Caco-2 (cell line): ENCODE measurements at regions not wholly inside any gene's neighbourhood (a gene's known extent, or its start where the extent isn't known, plus 50 kb on each side); places are given as distances from the start of the nearest gene placed in this dataset.

Experiments
- BruUV-seq: library from RNA; stranded (reverse); fragments of 400-500 nt; replicated peaks from 2 replicates; lab custom pipeline; 2021; lab: Mats Ljungman, UMichigan
- CTCF ChIA-PET: fragments of 300-600 bp; sonication (Branson Sonifier 250); formaldehyde crosslinking; loops from one replicate; lab custom pipeline; 2022; ENCODE audit warnings: antibody characterized with exemption; lab: Charles Lee
- POLR2A ChIA-PET: fragments of 300-600 bp; sonication (Branson Sonifier 250); formaldehyde crosslinking; loops from one replicate; lab custom pipeline; 2022; ENCODE audit warnings: antibody characterized with exemption; lab: Charles Lee
- DNase-seq, 2 experiments: peaks; one replicate each; pipeline versions ENCODE4 v3.0.0 to v3.0.0-alpha.2; 2020 to 2022
- H3K27me3 ChIP-seq: replicated peaks from 2 replicates; pipeline ENCODE4 v1.6.0; 2011; ENCODE audit warnings: low read length; ENCODE audit not compliant: control insufficient read depth, insufficient read depth
- H3K36me3 ChIP-seq: 2 replicates; pipeline ENCODE4 v1.5.1; 2011; ENCODE audit warnings: low read length; ENCODE audit not compliant: control insufficient read depth, insufficient read depth
- H3K4me1 ChIP-seq: fragments of 250-450 bp; sonication (Bioruptor Pico); 2 replicates; pipeline ENCODE4 v1.5.1; 2020; ENCODE audit warnings: mild to moderate bottlenecking
- H3K4me3 ChIP-seq: 2 replicates; pipeline ENCODE4 v1.5.1; 2011; ENCODE audit warnings: low read depth, mild to moderate bottlenecking, control low read depth, low read length
- H3K9me3 ChIP-seq: fragments of 250-450 bp; sonication (Bioruptor Pico); 2 replicates; pipeline ENCODE4 v1.5.1; 2020; ENCODE audit warnings: mild to moderate bottlenecking, moderate library complexity
- H3K27ac Mint-ChIP-seq: one replicate; pipeline ENCODE4 v1.8.0; 2022; ENCODE audit warnings: mixed read lengths; ENCODE audit not compliant: unreplicated experiment
- H3K27me3 Mint-ChIP-seq: one replicate; pipeline ENCODE4 v1.8.0; 2022; ENCODE audit warnings: mixed read lengths; ENCODE audit not compliant: insufficient read depth, unreplicated experiment
- H3K36me3 Mint-ChIP-seq: one replicate; pipeline ENCODE4 v1.8.0; 2022; ENCODE audit warnings: mild to moderate bottlenecking, mixed read lengths; ENCODE audit not compliant: insufficient read depth, unreplicated experiment
- H3K4me1 Mint-ChIP-seq: one replicate; pipeline ENCODE4 v1.8.0; 2022; ENCODE audit warnings: low read depth, mixed read lengths; ENCODE audit not compliant: unreplicated experiment
- H3K4me3 Mint-ChIP-seq: one replicate; pipeline ENCODE4 v1.8.0; 2022; ENCODE audit warnings: mild to moderate bottlenecking, moderate library complexity, mixed read lengths; ENCODE audit not compliant: unreplicated experiment
- H3K9me3 Mint-ChIP-seq: one replicate; pipeline ENCODE4 v1.8.0; 2022; ENCODE audit warnings: mixed read lengths; ENCODE audit not compliant: unreplicated experiment
- CTCF ChIP-seq, 2 experiments: fragments of 200-600 bp in 1 of 2; IDR thresholded peaks; 1 replicate in 1 of 2; 2 replicates in 1 of 2; pipeline versions ENCODE4 v1.5.1 to v1.8.0; 2011 to 2022; ENCODE audit warnings: antibody characterized with exemption in 1 of 2, control low read depth in 1 of 2, inconsistent platforms in 1 of 2, low read depth in 1 of 2, low read length in 1 of 2, mild to moderate bottlenecking in 1 of 2, moderate library complexity in 1 of 2; ENCODE audit not compliant: insufficient read depth in 1 of 2, severe bottlenecking in 1 of 2, unreplicated experiment in 1 of 2
- intact Hi-C: fragments of 100-400 bp; cut with micrococcal nuclease; formaldehyde crosslinking; loops from one replicate; pipeline ENCODE4 v1.10.0; 2022; ENCODE audit not compliant: unreplicated experiment

- no peaks in the 10 kb centered on the region for H3K27me3 ChIP-seq
- H3K36me3 Mint-ChIP-seq: no peaks in the 10 kb centered on the region
- H3K4me1 ChIP-seq: peaks cover 10% of the 10 kb centered on the region
- H3K4me1 Mint-ChIP-seq: peaks cover 5% of the 10 kb centered on the region
- intact Hi-C loops: no loop called here
- no peak overlapping the region for H3K4me3 ChIP-seq
- H3K27ac Mint-ChIP-seq: no peak overlapping the region
- POLR2A ChIA-PET: no interaction called here
- H3K9me3 Mint-ChIP-seq: peaks cover 5% of the 10 kb centered on the region
- H3K36me3 ChIP-seq: no peaks in the 10 kb centered on the region
- CTCF ChIA-PET: no interaction called here
- no TSS peak for BruUV-seq
- TF ChIP-seq CTCF (IDR thresholded peaks at IDR 0.05; ENCODE audit: insufficient read depth in 1 of 2, low read depth in 1 of 2, low read length in 1 of 2, severe bottlenecking in 1 of 2, unreplicated experiment in 1 of 2): no peak
- peak in 1 of 2 experiments; percentile 9 for DNase-seq
- no peak overlapping the region for H3K4me3 Mint-ChIP-seq
- H3K9me3 ChIP-seq: no peaks in the 10 kb centered on the region
- H3K27me3 Mint-ChIP-seq: no peaks in the 10 kb centered on the region
Observed at GRCh38 chr14:53567236-53567780, 389.3 kb downstream of the BMP4 start.

GRCh38 chr14:53564870-53565269 is 391.8 kb downstream of the BMP4 start:
- peaks cover 10% of the 10 kb centered on the region for H3K4me1 ChIP-seq
- BruUV-seq: no TSS peak
- Mint-ChIP-seq H3K4me3 (no peak overlapping the region), H3K4me1 (peaks cover 5% of the 10 kb centered on the region), H3K36me3 (no peaks in the 10 kb centered on the region), H3K27me3 (no peaks in the 10 kb centered on the region), H3K9me3 (peaks cover 18% of the 10 kb centered on the region), H3K27ac (no peak overlapping the region)
- H3K36me3 ChIP-seq: no peaks in the 10 kb centered on the region
- no peak for TF ChIP-seq CTCF (IDR thresholded peaks at IDR 0.05; ENCODE audit: insufficient read depth in 1 of 2, low read depth in 1 of 2, low read length in 1 of 2, severe bottlenecking in 1 of 2, unreplicated experiment in 1 of 2)
- ChIA-PET POLR2A (no interaction called here), CTCF (no interaction called here)
- no peaks in the 10 kb centered on the region for H3K9me3 ChIP-seq
- no peak overlapping the region for H3K4me3 ChIP-seq
- no peak for DNase-seq
- no peaks in the 10 kb centered on the region for H3K27me3 ChIP-seq
- intact Hi-C loops: no loop called here

- Mint-ChIP-seq H3K4me1 (peaks cover 5% of the 10 kb centered on the region), H3K9me3 (peaks cover 18% of the 10 kb centered on the region), H3K4me3 (no peak overlapping the region), H3K36me3 (no peaks in the 10 kb centered on the region), H3K27me3 (no peaks in the 10 kb centered on the region), H3K27ac (no peak overlapping the region)
- DNase-seq: no peak
- intact Hi-C loops: no loop called here
- TF ChIP-seq CTCF (IDR thresholded peaks at IDR 0.05; ENCODE audit: insufficient read depth in 1 of 2, low read depth in 1 of 2, low read length in 1 of 2, severe bottlenecking in 1 of 2, unreplicated experiment in 1 of 2): no peak
- Histone ChIP-seq H3K9me3 (no peaks in the 10 kb centered on the region), H3K36me3 (no peaks in the 10 kb centered on the region), H3K4me1 (peaks cover 10% of the 10 kb centered on the region), H3K4me3 (no peak overlapping the region), H3K27me3 (no peaks in the 10 kb centered on the region)
- ChIA-PET CTCF (no interaction called here), POLR2A (no interaction called here)
- BruUV-seq: no TSS peak
Observed at GRCh38 chr14:53563628-53564027, 393.0 kb downstream of the BMP4 start.
